Activated CD4-positive, alpha-beta T cell treated with anti-CD3 and anti-CD28 coated beads, Interleukin-2, amount 10 ng/mL, durations not matched to agents 7 days and 5 days (primary cell): ENCODE measurements at regions not wholly inside any gene's neighbourhood (a gene's known extent, or its start where the extent isn't known, plus 50 kb on each side); places are given as distances from the start of the nearest gene placed in this dataset.

Source experiments
- CTCF ChIA-PET: fragments of 350-600 bp; sonication (Branson Sonifier 250); formaldehyde crosslinking; loops from one replicate; lab custom pipeline; 2021; ENCODE audit warnings: antibody characterized with exemption; lab: Charles Lee
- POLR2A ChIA-PET: fragments of 350-600 bp; sonication (Branson Sonifier 250); formaldehyde crosslinking; loops from one replicate; lab custom pipeline; 2021; ENCODE audit warnings: antibody characterized with exemption; lab: Charles Lee
- DNase-seq: peaks from one replicate; pipeline ENCODE4 v3.0.0-alpha.2; 2020
- H3K27ac Mint-ChIP-seq: one replicate; pipeline ENCODE4 v1.8.0; 2021; ENCODE audit warnings: mild to moderate bottlenecking, moderate library complexity, mixed read lengths
- H3K27me3 Mint-ChIP-seq: one replicate; pipeline ENCODE4 v1.8.0; 2021; ENCODE audit warnings: mixed read lengths
- H3K36me3 Mint-ChIP-seq: one replicate; pipeline ENCODE4 v1.8.0; 2021; ENCODE audit warnings: low read depth, mixed read lengths
- H3K4me1 Mint-ChIP-seq: one replicate; pipeline ENCODE4 v1.8.0; 2021; ENCODE audit warnings: mixed read lengths
- H3K4me3 Mint-ChIP-seq: one replicate; pipeline ENCODE4 v1.8.0; 2021; ENCODE audit warnings: mild to moderate bottlenecking, moderate library complexity, mixed read lengths
- H3K9me3 Mint-ChIP-seq: one replicate; pipeline ENCODE4 v1.8.0; 2021; ENCODE audit warnings: mixed read lengths

DNA sequence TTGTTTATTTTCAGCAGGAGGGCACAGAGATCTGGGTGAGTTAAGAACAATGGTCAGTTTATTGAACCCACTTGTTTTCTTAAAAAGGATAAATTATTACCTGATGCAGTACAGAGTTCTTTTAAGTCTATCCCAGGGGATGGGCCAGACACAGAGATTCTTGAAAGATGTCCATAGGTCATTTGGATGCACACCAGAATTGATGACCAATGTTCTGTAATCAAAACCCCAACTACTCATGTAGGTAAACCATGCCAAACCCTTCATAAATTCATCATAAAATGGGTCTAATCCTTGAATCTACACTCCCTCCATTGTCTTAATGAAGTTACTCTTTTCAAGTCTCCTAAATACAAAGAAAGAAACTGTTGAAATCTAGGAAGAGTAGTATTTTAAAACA is 273.0 kb upstream of the COL8A1 start:
- Mint-ChIP-seq H3K4me3 (no peak overlapping the region), H3K27ac (no peak overlapping the region), H3K9me3 (peaks cover 2% of the 10 kb centered on the region), H3K36me3 (no peaks in the 10 kb centered on the region), H3K4me1 (no peaks in the 10 kb centered on the region), H3K27me3 (no peaks in the 10 kb centered on the region)
- ChIA-PET CTCF (no interaction called here), POLR2A (no interaction called here)
- DNase-seq: no peak

DNA sequence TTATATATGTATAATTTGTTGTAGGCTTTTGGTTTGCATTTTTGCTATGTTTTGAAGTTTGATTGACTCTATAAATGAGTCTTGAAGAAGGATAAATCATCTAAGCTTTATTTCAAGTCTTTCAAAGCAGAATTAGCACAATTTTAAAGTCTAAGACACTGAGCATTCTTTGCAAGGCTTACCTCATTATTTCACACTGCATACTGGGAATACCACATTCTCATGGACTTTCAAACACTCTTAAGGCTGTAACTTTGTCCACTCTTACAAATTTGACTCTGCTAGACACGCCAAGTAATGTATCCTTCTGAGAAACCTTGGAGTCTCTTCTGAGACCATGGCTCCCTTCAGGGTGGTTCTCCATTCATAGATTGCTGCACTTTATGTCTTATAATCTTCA is 281.3 kb upstream of the COL8A1 start:
- DNase-seq: no peak
- Mint-ChIP-seq H3K4me3 (no peak overlapping the region), H3K36me3 (no peaks in the 10 kb centered on the region), H3K27me3 (no peaks in the 10 kb centered on the region), H3K9me3 (no peaks in the 10 kb centered on the region), H3K27ac (no peak overlapping the region), H3K4me1 (no peaks in the 10 kb centered on the region)
- POLR2A ChIA-PET: no interaction called here
- CTCF ChIA-PET: no interaction called here

DNA sequence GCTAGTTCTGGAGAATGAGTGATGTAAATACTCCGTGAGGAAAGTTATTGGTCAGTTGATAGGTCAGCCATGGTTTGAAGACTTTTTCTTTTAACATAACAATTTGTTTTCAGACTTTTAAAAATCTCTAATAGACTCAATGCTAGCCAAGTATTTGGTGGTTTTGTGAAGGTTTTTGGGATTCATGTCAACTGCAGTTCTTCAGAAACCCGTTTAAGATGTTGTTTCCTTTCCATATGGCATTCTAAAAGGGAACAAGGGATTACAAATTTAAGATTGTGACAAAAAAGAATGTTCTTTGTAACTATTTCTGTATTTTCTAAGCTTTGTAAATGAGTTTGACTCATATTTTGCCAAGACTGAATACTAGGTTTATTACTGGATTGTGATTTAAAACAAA is 281.7 kb upstream of the COL8A1 start:
- H3K9me3 Mint-ChIP-seq: no peaks in the 10 kb centered on the region
- ChIA-PET POLR2A (no interaction called here), CTCF (no interaction called here)
- no peaks in the 10 kb centered on the region for H3K4me1 Mint-ChIP-seq
- H3K4me3 Mint-ChIP-seq: no peak overlapping the region
- no peaks in the 10 kb centered on the region for H3K36me3 Mint-ChIP-seq
- H3K27ac Mint-ChIP-seq: no peak overlapping the region
- no peak for DNase-seq
- H3K27me3 Mint-ChIP-seq: no peaks in the 10 kb centered on the region

DNA sequence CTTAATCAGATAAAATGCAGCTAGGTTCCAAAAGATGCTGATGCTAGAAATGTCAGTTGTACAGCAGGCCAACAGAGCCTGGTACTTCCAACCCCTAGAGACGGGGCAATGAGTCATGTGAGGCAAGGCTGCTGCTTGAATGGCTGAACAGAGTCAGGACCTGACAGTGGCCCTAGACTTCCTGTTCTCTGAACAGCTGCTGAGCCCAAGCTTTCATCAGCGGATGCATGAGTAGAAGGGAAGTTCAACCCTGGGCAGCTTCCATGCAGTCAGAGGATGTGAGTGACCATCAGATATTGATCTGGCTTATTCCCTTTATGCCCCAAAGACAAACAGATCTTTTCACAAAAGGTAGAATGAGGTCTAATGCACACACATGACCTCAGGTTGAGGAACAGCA is 282.9 kb upstream of the COL8A1 start:
- Mint-ChIP-seq H3K9me3 (no peaks in the 10 kb centered on the region), H3K27ac (no peak overlapping the region), H3K4me3 (no peak overlapping the region), H3K36me3 (no peaks in the 10 kb centered on the region), H3K27me3 (no peaks in the 10 kb centered on the region), H3K4me1 (no peaks in the 10 kb centered on the region)
- no peak for DNase-seq
- ChIA-PET CTCF (no interaction called here), POLR2A (no interaction called here)

DNA sequence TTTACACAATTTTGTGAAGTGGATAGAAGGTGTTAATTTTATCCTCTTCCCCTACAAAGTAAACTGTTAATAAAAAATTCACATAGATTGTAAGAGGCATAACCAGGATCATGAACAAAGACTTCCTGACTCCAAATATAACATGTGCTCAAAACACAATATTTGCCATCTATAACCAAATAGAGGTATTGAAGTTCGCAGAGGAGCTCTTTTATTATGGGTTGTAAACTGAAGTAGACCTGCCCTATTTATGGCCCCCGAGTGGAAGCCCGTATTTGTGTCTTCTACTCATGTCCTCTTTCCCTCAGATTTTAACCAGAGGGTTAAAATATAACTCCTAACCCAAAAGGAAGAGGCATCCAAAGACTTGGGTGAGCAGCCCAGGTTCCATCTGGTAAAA is 285.6 kb upstream of the COL8A1 start:
- no peak for DNase-seq
- Mint-ChIP-seq H3K27me3 (no peaks in the 10 kb centered on the region), H3K9me3 (no peaks in the 10 kb centered on the region), H3K4me1 (no peaks in the 10 kb centered on the region), H3K36me3 (no peaks in the 10 kb centered on the region), H3K4me3 (no peak overlapping the region), H3K27ac (no peak overlapping the region)
- POLR2A ChIA-PET: no interaction called here
- CTCF ChIA-PET: no interaction called here

DNA sequence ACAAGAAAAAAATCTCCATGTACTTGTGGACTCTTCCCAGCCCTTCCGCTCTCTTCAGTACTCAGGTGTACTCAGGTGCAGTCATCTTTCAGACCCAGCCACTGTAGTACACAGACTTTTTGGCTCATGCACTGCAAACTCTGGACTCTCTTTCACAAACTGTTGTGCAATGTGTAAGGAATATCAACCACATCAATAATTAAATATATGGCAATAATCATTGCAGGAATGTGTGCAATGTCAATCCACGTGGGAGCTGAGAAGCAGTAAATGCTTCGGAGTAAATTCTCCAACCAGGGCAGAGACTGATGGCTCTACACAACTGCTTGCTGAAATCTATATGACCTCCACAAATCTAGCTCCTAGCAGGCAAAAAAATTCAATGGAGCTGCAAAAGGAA is 287.3 kb upstream of the COL8A1 start:
- no peak for DNase-seq
- ChIA-PET POLR2A (no interaction called here), CTCF (interaction anchor here (0.7 kb wide), 1 partner anchor 1889 kb away, joined by 3 read pairs; no protein-coding TSS in a partner anchor)
- no peaks in the 10 kb centered on the region for H3K27me3 Mint-ChIP-seq
- H3K36me3 Mint-ChIP-seq: no peaks in the 10 kb centered on the region
- H3K4me1 Mint-ChIP-seq: no peaks in the 10 kb centered on the region
- H3K4me3 Mint-ChIP-seq: no peak overlapping the region
- no peak overlapping the region for H3K27ac Mint-ChIP-seq
- no peaks in the 10 kb centered on the region for H3K9me3 Mint-ChIP-seq

DNA sequence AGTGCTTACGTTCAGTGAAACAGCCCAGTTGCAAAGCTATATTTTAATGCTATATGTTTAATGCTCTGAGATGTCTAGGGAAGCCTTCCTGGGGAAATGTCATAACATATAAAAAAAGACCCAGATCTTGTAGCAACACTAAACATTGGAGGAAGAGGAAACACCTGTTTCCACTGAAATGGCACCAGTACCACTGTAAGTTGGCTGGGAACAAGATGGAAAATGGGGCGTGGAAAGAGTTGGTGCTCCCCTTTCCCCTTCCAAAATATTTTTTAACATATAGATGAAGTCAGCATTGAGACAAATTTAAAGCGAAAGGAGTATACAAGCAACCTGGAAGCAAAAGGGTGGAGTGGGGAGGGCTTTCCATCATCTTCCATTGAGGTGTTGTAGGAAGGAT is 289.9 kb upstream of the COL8A1 start:
- Mint-ChIP-seq H3K27ac (no peak overlapping the region), H3K36me3 (no peaks in the 10 kb centered on the region), H3K27me3 (no peaks in the 10 kb centered on the region), H3K4me1 (no peaks in the 10 kb centered on the region), H3K4me3 (no peak overlapping the region), H3K9me3 (no peaks in the 10 kb centered on the region)
- CTCF ChIA-PET: no interaction called here
- no peak for DNase-seq
- POLR2A ChIA-PET: no interaction called here

DNA sequence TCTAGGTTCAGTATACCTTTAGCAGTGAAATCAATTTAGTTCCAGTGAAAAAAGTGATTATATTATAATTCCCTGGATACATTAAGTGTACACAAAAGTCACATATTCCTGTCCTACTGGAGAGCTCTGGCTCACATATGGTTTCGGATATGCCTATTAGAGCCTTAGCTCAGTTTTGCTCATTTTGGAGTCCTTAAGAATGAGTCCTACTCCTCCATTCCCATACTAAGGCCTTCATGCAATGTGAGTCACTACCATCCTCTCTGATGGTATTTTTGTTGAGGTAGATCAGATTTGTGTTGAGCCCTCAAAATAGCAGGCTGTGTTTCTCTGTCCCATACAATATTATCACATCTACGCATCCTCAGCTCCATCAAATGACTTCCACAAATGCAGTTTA is 294.2 kb upstream of the COL8A1 start:
- Mint-ChIP-seq H3K27ac (no peak overlapping the region), H3K4me1 (no peaks in the 10 kb centered on the region), H3K36me3 (no peaks in the 10 kb centered on the region), H3K4me3 (no peak overlapping the region), H3K9me3 (no peaks in the 10 kb centered on the region), H3K27me3 (no peaks in the 10 kb centered on the region)
- DNase-seq: no peak
- ChIA-PET POLR2A (no interaction called here), CTCF (no interaction called here)

DNA sequence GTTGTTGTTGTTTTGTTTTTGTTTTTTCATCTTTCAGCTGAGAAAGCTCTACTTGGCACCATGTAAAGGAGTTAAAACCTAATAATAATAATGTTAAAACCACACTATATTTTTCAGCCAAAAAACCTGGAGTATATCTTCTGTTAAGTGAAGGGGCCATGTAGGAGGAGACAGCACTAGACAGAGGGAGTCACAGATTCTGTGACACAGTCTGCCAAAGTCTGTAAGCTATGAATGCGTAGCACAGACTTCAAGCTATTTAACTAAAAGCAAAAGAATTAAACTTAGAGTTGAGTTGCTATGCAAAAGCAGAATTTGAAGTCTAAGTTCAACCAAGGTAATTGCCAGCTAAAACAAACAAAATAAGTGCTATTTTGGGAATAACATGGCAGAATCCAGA is 296.0 kb upstream of the COL8A1 start:
- ChIA-PET CTCF (interaction anchor here (1.7 kb wide), 1 partner anchor 12 kb away, joined by 4 read pairs; no protein-coding TSS in a partner anchor), POLR2A (no interaction called here)
- H3K4me3 Mint-ChIP-seq: no peak overlapping the region
- no peak overlapping the region for H3K27ac Mint-ChIP-seq
- no peaks in the 10 kb centered on the region for H3K4me1 Mint-ChIP-seq
- DNase-seq: no peak
- H3K27me3 Mint-ChIP-seq: no peaks in the 10 kb centered on the region
- H3K36me3 Mint-ChIP-seq: no peaks in the 10 kb centered on the region
- H3K9me3 Mint-ChIP-seq: no peaks in the 10 kb centered on the region

DNA sequence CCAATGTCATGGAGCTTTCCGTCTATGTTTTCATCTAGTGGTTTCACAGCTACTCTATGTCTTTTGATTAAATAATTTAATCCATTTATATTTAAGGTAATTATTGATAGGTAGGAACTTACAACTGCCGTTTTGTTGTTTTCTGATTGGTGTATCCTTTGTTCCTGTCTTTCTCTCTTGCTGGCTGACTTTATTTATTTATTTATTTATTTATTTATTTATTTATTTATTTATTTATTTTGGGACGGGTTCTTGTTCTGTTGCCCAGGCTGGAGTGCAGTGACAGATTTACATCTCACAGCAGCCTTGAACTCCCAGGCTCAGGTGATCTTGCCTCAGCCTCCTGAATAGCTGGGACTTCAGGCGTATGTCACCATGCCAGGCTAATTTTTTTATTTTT is 299.2 kb upstream of the COL8A1 start:
- H3K36me3 Mint-ChIP-seq: no peaks in the 10 kb centered on the region
- no peak overlapping the region for H3K4me3 Mint-ChIP-seq
- CTCF ChIA-PET: no interaction called here
- H3K27me3 Mint-ChIP-seq: no peaks in the 10 kb centered on the region
- H3K27ac Mint-ChIP-seq: no peak overlapping the region
- DNase-seq: no peak
- no peaks in the 10 kb centered on the region for H3K4me1 Mint-ChIP-seq
- no peaks in the 10 kb centered on the region for H3K9me3 Mint-ChIP-seq
- POLR2A ChIA-PET: no interaction called here

DNA sequence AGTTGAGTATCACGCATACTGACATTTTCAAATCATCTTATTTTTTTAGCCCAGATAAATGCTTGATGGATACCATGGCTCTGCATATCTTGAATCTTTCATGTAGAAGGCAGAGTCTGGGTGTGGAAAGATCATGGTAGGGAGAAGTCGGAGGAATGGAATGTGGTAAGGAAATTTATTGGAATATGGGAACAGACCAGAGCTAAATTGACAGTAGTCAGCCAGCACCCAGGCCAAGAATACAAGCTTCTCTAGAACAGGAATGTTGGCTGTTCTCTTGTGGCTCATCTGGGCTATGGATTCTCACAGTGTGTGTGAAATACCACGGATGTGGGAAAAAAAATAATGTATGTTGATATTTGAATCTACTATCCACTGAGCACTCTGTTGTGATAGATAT is 305.7 kb upstream of the COL8A1 start:
- ChIA-PET CTCF (no interaction called here), POLR2A (no interaction called here)
- H3K27me3 Mint-ChIP-seq: no peaks in the 10 kb centered on the region
- H3K36me3 Mint-ChIP-seq: no peaks in the 10 kb centered on the region
- no peaks in the 10 kb centered on the region for H3K4me1 Mint-ChIP-seq
- no peak overlapping the region for H3K4me3 Mint-ChIP-seq
- H3K27ac Mint-ChIP-seq: no peak overlapping the region
- no peaks in the 10 kb centered on the region for H3K9me3 Mint-ChIP-seq
- no peak for DNase-seq

DNA sequence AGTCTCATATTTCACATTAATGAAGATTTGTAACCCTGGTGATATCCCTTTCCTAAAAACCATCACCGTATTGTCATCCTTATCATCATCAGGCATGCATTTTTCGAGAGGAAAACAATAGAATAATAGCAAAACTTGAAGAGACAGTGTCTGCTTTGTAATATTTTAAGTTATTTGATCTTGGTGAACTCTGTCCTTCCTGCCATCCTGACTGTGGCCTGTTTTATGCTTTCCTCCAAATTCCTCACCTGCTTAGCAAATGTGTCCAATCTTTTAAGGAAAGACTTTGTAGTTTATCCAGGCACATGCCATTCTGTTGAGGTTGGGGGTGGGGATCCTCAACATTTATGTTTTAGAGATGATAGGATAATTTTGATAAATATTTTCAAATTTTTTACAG is 306.1 kb upstream of the COL8A1 start:
- H3K9me3 Mint-ChIP-seq: no peaks in the 10 kb centered on the region
- H3K27ac Mint-ChIP-seq: no peak overlapping the region

DNA sequence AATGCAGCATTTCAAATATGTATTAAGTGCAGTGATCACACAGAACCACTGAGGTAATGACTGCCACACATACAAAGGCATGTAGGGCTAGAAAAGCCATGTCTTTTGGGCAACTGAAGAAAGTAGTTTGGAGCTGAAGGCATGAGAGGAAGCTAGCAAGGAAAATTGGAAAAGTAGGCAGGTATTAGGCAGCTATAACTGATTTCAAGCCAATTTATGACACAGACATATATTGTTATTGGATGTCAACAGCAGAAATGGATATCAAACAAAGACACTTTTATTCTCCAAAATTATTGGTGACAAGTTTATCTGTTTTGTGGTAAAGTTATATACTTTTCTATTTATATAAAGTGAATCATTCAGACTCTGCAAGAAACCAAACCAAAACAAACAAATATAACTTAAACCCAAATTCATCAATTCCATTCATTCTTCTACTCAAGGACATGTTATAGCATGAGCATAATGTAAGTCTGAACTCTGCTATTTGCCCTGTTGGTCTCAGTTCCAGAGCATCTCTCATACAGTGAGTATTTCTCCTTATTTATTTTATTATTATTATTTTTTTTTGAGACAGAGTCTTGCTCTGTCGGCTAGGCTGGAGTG is 307.4 kb upstream of the COL8A1 start:
- H3K36me3 Mint-ChIP-seq: no peaks in the 10 kb centered on the region
- CTCF ChIA-PET: no interaction called here
- no peaks in the 10 kb centered on the region for H3K27me3 Mint-ChIP-seq
- no peaks in the 10 kb centered on the region for H3K4me1 Mint-ChIP-seq
- no peak overlapping the region for H3K4me3 Mint-ChIP-seq
- no peak overlapping the region for H3K27ac Mint-ChIP-seq
- no peak for DNase-seq
- no peaks in the 10 kb centered on the region for H3K9me3 Mint-ChIP-seq
- POLR2A ChIA-PET: no interaction called here

More for the DNA sequence above, 306.1 kb upstream of the COL8A1 start:
- CTCF ChIA-PET: no interaction called here
- H3K4me1 Mint-ChIP-seq: no peaks in the 10 kb centered on the region
- POLR2A ChIA-PET: no interaction called here
- DNase-seq: no peak
- no peak overlapping the region for H3K4me3 Mint-ChIP-seq
- H3K27me3 Mint-ChIP-seq: no peaks in the 10 kb centered on the region
- H3K36me3 Mint-ChIP-seq: no peaks in the 10 kb centered on the region

DNA sequence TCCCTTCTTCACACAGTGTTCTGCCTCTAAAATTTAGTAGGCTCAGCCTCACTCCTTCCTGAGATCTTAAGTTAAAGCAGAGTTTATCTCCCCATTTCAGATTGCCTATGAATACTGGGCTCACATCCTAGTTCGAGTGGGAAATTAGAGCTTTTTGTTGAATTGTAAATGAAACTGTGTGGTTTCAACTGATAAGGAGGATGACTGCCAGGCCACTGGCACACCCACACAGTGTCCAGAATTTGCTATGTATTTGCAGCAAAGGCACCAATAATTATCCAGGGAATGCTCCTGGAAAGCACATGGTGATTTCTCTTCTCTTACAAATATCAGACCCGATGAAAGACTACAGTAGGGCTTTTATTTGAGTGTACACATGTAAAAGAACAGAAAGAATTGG is 308.1 kb upstream of the COL8A1 start:
- Mint-ChIP-seq H3K27me3 (no peaks in the 10 kb centered on the region), H3K27ac (no peak overlapping the region), H3K36me3 (no peaks in the 10 kb centered on the region), H3K4me1 (no peaks in the 10 kb centered on the region), H3K9me3 (no peaks in the 10 kb centered on the region), H3K4me3 (no peak overlapping the region)
- no peak for DNase-seq
- ChIA-PET CTCF (no interaction called here), POLR2A (no interaction called here)
